ENCODE measurements at regions not wholly inside any gene's neighbourhood (a gene's known extent, or its start where the extent isn't known, plus 50 kb on each side); places are given as distances from the start of the nearest gene placed in this dataset.

DNA sequence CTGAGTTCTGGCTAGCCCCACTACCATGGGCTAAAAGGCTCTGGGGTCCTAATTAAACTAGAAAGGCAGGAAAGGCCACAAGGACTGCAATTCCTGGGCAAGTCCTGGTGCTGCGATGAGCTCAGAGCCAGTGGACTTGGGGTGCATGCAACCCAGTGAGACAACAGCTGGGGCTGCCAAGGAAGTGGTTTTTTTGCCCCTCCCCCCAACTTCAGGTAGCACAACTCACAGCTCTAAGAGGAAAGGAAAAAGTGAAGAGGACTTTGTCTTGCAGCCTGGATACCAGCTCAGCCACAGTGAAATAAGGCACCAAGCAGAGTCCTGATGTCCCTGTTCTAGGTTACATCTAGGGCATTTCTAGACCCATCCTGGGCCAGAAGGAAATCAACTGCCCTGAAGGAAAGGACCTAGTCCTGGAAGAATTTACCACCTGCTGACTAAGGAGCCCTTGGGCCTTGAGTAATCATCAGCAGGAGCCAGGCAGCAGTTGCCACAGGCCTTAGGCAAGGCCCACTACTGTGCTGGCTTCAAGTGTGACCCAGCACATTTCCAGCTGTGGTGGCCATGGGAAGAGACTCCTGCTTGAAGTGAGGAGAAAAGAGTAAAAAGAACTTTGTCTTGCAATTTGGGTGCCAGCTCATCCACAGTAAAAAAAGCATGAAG, 358.4 kb downstream of the BTBD3 start:
- no peak for DNase-seq (ENCODE audit: low spot score)

DNA sequence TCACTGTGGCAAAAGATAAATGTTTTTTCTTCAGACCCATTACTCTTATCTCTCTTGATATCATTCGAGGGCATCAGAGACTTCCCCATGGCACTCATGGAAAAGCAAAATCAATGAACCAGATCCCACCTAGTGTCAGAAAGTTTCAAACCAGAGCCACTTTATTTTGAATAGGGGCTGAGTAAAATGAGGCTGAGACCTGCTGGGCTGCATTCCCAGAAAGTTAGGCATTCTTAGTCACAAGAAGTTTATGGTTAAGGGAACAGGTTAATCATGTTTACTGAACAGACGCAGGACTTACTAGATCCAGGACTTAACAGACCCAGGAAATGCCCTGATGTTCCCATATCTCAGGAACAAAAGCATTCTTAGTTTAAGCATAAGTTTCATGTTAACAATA, 369.9 kb downstream of the BTBD3 start:
- DNase-seq (ENCODE audit: low spot score) = no peak

DNA sequence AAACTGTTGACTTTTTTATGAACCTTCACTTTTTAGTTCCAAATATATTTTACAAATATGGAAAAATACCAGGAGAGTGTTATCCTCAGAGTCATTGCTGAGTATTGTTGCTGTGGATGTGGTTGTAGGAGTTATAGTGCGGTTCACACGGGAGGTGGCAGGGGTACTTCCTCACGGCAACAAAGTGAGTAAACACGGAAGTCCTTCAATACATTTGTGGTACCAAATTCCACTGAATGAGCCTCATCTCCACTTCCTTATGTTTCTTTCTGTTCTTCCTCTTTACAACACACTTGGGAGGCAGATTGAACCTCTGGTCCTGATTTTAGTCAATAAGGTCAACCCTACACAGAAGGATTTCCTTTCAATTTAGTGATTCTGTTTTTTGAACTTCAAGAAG, 371.8 kb downstream of the BTBD3 start:
- no peak for DNase-seq (ENCODE audit: low spot score)

DNA sequence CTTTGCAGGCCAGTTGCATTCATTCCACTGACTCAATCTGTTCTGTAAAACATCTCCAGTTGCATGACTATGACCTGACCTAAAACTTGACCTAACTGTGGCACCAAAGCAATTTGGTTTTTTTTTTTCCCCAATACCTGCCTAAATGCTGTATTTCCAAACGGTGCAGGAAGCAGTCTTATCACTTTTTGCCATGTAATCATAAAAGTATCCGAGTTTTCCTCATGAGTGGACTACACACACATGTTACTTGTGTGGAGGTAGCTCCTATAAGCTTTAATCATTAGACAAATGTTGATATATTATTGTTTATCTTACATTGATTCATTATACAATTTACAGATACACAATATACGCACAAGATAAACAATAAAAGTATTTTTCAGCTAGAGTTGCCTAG, 373.7 kb downstream of the BTBD3 start:
- DNase-seq (ENCODE audit: low spot score) = no peak

DNA sequence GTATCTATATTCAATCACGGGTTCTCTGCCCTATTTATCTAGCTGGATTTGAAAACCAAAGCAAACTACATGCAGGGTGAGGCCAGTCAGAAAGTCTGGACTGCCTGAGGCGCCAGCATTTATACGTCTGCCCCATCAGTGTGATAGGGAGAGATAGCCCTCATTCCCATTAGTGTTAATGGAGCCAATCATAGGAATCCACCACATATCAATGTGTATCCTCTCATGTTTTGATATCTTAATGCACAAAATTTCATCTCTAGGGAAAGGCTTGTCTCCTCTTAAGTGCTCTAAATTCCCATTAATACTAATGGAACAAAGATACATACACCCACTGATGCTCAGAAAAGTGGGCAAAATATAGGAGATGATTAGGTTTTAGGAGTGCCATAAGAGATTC, 376.2 kb downstream of the BTBD3 start:
- DNase-seq (ENCODE audit: low spot score) = no peak

DNA sequence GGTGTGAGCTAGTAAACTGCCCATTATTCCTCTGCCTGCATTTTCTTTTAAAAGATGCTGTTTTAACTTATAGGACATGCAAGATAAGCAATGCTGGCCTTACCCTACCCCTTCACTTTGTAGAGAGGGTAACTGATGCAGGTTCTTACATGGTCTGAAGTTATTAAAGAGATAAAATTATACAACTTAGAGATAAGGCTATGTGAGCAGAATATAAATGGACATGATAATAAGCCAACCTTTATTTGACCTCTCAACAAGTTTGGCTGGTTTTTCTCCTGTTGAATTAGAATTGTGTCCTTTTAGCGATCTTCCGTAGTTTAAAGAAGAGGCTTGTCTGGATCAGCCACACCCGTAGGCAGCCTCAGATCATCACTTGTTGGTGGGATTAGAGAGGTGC, 377.0 kb downstream of the BTBD3 start:
- no peak for DNase-seq (ENCODE audit: low spot score)

DNA sequence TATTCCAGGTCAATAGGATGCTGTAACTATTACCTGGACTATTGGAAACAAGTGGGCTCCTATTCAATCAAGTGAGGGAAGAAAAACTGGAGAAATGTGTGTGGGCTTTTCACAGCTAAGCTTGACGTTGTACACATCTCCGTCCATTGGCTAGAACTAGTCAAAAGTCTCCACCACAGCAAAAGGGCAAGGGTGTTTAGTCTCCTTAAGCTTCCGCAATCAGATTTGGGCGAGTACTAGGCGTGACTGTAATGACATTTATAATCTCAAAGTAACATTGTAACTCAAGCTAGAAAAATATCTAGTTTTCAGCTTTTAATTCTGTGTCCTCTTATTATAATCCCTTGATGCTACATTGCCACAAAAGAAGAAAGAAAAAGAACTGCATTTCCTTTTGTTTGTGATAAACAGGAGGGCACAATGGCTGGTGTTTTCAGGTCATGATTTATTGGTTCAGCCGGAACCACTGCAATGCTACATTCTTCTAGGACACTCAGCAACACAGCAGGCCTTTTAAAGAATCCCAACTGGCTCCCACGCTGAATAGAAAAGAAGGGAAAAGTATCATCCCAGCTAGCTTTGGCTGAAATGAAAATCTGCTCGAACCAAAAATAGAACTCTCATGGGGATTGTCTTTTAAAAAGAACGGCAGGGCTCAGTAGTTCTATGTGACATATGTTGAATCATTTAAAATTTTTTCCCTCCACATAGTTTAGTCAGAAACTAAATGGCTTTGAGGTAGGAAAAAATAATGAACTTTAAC, 387.7 kb downstream of the BTBD3 start:
- no peak for DNase-seq (ENCODE audit: low spot score)

DNA sequence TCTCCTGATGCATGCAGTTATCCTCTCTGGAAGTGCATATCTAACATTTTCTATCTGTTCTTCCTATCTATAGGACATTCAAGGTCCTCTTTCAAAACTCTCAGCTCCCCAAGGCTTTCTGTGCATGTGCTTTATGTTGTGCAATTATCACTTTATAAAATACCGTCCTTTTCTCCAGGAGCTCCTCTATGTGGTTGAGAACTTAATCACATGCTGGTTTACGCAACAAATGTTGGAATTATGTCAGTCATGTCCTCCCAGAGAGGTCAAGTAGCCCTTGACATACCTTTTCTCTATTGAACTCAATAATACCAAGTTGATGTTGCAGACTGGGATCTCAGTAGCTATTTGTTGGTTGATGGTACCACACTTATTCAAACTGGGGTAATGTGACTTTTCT, 388.4 kb downstream of the BTBD3 start:
- no peak for DNase-seq (ENCODE audit: low spot score)

DNA sequence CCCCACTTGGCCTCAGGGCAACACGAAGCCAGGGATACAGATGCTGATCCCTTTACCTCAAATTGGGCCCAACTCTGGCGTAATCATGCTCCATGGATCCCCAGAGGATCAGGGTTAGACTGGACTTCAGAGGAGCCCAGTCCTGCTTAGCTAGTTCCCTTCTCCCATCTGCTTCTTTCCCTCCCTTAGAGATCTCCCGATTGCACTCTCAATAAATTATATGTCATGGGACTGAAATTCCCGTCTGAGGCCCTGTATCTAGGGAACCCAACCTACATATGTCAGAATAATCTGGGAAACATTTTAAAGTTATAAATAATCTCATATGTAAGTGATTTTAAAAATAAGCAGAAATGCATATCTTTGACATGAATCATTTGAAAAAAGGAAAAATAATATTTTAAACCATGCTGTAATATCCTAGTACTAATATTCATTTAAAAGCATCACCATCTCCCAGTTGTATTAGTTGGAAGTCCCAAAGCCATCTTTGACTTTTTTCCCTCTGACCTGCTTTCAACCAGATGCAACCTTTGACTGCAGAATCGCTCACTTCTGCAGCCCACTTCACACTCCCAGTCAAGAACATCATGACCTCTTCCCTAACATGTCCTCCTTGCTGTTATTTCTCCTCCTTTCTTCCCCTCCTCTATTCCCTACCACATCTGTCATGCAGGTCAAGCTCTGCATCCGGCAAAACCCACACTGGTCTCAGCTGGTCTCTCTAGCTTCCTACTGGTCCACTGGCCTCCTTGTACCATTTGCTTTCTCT, 393.6 kb downstream of the BTBD3 start:
- DNase-seq (ENCODE audit: low spot score) = no peak

DNA sequence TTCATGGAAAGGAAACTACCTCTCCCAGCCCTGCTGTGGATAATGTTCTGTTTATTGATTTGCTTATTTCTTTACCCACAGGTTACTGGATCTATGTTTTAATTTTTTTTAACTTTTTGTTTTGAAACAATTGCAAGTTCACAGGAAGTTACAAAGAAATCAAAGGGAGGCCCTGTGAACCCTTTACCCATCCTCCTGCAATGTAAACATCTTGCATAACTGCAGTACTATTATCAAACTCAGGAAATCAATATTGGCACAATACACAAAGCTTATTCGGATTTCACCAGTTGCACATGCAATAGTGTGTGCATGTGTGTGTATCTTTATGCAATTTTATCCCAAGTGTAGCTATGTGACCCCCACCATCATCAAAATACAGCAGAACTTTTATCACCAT, 398.0 kb downstream of the BTBD3 start:
- no peak for DNase-seq (ENCODE audit: low spot score)

DNA sequence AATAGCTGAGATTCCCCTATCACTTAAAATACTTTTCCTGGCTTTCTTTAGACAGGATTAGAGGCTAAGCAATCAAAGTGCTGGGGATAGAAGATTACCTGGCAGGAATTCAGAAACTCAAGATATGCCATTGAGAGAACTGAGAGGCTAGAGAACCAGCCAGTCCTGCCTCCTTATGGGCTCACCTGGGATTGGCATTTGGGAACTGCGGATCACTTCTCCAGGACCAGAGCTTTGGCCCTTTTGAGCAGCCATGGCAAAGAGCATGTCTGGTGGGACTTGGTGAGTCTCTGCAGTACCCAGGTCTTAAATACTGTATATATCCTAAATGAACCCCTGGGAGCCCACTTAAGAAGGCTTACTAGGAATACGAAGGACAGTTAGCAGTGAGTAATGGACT, 399.1 kb downstream of the BTBD3 start:
- no peak for DNase-seq (ENCODE audit: low spot score)

DNA sequence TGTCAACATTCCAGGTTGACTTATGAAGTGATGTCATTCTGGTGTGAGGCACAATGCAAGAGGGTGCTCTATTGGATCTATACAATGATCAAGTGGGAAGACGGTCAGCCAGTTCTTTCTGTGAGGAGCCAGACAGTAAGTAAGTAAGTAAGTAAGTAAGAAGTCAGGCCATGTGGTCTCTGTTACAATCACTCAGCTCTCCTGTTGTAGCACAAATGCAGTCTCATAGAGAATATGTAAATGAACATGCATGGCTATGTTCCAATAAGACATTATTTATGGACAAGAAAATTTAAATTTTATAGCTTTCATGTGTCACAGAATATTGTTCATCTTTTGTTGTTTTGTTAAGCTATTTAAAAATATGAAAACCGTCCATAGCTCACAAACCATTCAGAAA, 399.7 kb downstream of the BTBD3 start:
- no peak for DNase-seq (ENCODE audit: low spot score)

DNA sequence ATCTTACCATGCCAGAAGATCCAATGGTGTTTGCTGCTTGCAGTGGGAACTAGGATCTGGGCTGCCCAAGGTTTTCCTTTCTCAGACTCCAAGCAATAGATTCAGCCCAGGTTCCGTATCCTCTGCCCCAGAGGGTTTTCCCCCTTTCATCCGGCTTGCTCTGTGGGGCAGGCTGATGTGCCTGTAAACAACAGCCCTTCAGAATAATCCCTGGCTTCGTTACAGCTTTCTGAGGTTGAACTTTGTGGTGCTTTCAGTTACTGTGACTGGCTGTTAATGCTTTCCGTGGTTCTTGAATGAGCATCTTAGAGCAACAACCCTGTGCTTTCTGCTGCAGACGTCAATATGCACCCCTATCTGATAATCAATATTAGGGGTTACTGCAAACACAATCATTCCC, 400.4 kb downstream of the BTBD3 start:
- peak; percentile 46 for DNase-seq (ENCODE audit: low spot score)

DNA sequence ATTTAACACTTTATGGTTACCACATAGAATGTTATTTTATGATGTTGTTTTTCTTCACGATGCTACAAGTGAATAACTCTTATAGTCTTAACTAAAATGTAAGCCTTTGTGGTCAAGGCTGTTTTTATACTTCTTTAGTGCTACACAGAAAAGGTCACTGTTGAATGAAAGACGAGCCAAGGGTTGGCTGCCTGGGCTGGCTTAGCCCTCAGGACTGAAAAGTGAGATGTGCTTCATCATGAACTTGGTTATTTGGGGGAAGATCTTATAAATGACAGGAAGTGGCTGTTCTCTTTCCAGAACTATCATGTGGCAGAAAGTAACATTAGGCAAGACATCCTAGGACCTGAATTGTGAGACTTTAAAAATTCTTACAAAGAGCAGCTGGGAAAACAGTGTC, 404.0 kb downstream of the BTBD3 start:
- DNase-seq (ENCODE audit: low spot score) = no peak

DNA sequence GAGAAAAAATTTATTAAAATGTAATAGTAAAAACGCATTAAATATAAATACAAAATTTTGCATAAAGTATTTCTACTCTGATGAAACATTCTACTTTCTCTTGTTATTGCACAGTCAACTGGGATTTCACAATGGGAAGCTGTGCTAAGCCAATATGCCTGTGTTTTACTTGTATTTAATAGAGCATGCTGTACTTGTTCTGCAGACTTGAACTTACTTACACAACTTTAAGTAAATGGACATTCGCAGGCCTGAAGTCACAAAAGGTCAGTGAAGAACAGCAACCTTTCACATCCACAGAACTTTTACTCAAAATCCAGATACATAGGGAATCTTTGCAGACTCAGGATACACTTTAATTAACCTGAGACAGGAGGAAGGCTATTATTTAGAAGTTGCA, 409.5 kb downstream of the BTBD3 start:
- DNase-seq (ENCODE audit: low spot score) = no peak

DNA sequence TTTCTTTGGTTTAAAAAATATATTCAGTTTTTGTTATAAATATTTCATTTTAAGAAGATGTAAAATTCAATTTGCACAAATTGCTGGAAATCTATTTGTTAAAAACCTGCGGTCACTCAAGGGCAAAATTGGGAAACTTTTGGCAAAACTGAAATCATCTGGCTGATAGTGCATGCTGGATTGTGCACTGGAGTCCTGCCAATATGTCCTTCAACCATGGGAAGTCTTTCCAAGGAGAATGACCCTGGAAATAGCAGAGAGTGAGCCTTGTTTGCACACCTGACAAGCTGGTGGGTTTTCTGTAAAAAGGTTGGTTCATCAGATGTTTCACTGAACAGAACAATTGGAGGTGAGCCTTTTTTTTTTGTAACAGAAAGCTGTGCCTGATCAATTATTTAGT, 413.5 kb downstream of the BTBD3 start:
- DNase-seq (ENCODE audit: low spot score) = no peak

DNA sequence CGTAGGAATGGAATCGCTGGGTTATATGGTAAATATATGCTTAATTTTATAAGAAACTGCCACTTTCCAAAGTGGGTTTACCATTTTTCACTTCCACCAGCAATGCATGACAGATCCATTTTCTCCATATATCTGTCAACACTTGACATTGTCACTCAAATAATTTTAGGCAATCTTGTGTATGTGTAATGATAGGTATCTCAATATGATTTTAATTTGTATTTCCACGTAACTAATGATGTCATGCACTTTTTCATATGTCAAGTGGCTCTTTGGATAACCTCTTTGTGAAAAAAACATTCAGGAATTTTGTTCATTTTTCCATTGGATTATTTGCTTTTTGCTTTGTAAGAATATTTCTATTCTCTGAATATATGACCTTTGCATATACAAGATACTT, 419.9 kb downstream of the BTBD3 start:
- DNase-seq (ENCODE audit: low spot score) = no peak

DNA sequence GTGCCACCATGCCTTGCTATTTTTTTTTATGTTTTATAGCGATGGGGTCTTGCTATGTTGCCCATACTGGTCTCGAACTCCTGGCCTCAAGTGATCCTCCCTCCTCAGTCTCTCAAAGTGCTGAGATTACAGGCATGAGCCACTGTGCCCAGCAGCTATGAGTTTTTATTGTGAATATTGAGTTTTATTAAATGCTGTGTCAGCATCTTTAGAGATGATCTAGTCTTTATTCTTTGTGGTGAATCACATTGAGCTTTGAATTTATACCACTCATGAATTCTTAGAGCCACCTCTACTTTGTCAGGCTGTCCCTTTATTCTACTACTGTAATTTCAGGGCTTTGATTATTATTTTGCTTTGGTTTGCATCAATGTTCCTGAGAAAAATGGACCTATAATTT, 428.3 kb downstream of the BTBD3 start:
- no peak for DNase-seq (ENCODE audit: low spot score)

DNA sequence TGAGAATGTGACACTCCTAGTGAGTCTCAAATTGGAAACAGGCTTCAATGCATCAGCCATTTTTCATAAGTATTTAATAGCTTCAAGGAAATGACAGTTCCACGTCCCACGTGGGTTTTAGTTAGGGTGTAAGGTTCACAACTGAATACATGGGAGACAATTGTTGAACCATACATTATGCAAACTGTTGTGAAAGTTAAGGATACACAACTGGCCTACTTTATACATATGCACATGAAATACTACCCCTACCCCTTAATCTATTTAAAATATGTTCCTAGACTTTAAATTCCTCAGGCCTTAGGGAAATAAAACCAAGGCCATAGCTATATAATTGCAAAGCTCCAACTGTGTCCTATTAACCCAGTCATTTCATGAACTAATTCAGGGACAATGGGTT, 436.1 kb downstream of the BTBD3 start:
- no peak for DNase-seq (ENCODE audit: low spot score)

DNA sequence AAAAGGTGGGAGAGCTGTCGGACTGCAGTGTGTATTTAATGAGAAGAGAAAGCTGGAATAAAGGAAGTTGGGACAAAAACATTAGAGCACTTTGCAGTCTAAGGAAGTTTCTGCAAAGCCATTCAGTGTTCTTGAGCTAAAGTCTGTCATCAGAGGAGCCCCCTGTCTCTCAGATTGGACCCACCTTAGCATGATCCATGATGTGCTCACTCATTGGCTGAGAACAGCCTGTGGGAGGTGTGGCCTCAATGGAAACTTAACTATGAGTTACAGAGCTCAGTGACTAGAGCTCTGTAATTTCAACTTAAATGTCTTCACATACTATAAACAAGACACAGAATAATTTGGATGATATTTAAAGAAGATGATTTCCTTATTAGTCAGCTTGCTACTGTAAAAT, 437.0 kb downstream of the BTBD3 start:
- no peak for DNase-seq (ENCODE audit: low spot score)

DNA sequence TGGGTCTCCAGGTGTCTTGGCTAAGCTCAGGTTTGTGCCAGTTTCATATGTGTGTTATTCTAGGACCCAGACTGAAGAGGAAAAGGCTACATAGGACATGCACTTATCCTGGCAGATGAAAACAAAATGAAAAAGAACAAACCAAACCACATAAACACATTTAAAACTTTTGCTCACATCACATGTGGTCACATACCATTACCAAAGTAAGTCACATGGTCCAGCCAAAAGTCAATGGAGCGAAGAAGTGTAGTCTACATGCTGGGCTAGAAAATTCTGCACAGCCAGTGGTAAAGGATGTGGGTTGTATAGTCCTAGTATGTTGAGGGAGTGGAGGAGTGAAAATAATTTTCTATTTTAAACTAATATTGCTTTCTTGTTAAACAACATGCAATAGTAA, 437.5 kb downstream of the BTBD3 start:
- DNase-seq (ENCODE audit: low spot score) = no peak

DNA sequence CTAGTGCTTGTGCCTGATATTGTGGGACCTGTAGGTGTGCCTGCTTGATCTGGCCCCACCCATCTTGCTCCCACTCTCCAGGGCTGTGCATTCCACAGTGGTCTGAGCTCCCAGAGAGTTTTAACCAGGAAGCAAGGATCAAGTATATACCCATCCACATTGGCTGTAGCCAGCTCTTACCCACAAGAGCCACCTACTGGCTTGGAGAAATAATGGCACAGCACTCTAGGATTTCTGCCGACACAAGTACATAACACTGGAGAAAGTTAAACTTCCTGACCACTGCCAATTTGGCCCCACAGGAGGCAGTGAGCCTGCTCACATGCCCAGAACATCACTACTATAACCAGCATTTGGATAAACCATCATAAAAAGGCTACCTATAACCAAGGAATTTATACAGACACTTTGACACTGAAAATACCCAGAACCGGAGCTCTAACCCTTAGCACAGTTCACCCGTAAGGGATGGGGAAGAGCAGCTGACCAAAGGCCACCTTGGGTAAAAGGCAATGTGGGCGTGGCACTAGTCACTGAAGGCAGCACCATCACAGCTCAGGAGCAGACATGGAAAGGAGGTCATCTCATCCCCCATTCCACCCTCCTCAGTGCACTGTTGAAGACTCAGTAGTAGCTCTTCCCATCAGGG, 440.4 kb downstream of the BTBD3 start:
- DNase-seq (ENCODE audit: low spot score) = no peak

DNA sequence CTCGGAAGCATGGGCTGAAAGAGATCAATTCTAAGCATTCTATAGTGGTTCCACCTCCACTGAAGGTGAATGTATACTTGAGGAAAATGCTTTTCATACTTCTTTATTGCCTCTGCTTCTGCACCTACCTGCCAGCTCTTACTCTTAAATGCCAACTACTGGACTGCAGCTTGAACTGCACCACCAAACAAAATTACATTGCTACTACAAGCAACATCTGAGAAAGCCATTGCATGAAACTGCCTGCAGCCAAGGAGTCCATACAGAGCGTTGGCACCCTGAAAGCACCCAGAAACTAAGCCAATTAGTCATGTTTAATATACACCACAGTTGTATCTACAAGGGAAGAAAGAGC, 440.9 kb downstream of the BTBD3 start:
- DNase-seq (ENCODE audit: low spot score) = no peak

All from putamen (tissue), 1 donor.